ENCODE measurements at regions not wholly inside any gene's neighbourhood (a gene's known extent, or its start where the extent isn't known, plus 50 kb on each side); places are given as distances from the start of the nearest gene placed in this dataset.

- peak; percentile 91 for TF ChIP-seq CTCF (conservative IDR thresholded peaks at IDR 0.05)
- no peak for TF ChIP-seq EZH2 (IDR thresholded peaks at IDR 0.05; ENCODE audit: low read depth)
Observed at GRCh38 chr13:30114571-30115256, 192.6 kb downstream of the KATNAL1 start.

Data from PC-9 (cell line).